ENCODE measurements at regions not wholly inside any gene's neighbourhood (a gene's known extent, or its start where the extent isn't known, plus 50 kb on each side); places are given as distances from the start of the nearest gene placed in this dataset.

GRCh38 chr5:166649676-166650075 lies 1641.8 kb upstream of the WWC1 start:
- no peak overlapping the region for H3K4me3 ChIP-seq (ENCODE audit: low read length)
- H3K9me3 ChIP-seq (ENCODE audit: low read length), result no peaks in the 10 kb centered on the region
- no peak overlapping the region for H3K27ac ChIP-seq (ENCODE audit: low read length)
- H2AFZ ChIP-seq (ENCODE audit: low read depth, low read length), result no peak overlapping the region
- H4K20me1 ChIP-seq (ENCODE audit: insufficient read depth), result no peaks in the 10 kb centered on the region
- H3K79me2 ChIP-seq (replicated peaks; ENCODE audit: insufficient read depth, low read length), result no peaks in the 10 kb centered on the region
- H3K4me2 ChIP-seq (ENCODE audit: low read length), result no peak overlapping the region
- no peaks in the 10 kb centered on the region for H3K27me3 ChIP-seq (ENCODE audit: insufficient read depth, low read depth, low read length)
- H3K36me3 ChIP-seq (ENCODE audit: insufficient read depth, low read length), result no peaks in the 10 kb centered on the region
- H3K9ac ChIP-seq (ENCODE audit: low read length), result no peak overlapping the region
- H3K9me2 ChIP-seq (ENCODE audit: insufficient read depth, low read length), result no peaks in the 10 kb centered on the region
- TF ChIP-seq CTCF (IDR thresholded peaks at IDR 0.05; ENCODE audit: poor library complexity, severe bottlenecking), result no peak
- TF ChIP-seq POLR2AphosphoS5 (IDR thresholded peaks at IDR 0.05), result no peak
- no peak for TF ChIP-seq SMC3 (conservative IDR thresholded peaks at IDR 0.05; ENCODE audit: poor library complexity)
- no peak for TF ChIP-seq EZH2 (IDR thresholded peaks at IDR 0.05; ENCODE audit: borderline replicate concordance, insufficient read depth, low read length, poor library complexity, severe bottlenecking)
- no peak for TF ChIP-seq EP300 (conservative IDR thresholded peaks at IDR 0.05; ENCODE audit: poor library complexity, severe bottlenecking)
- no peak for TF ChIP-seq MXI1 (conservative IDR thresholded peaks at IDR 0.05; ENCODE audit: poor library complexity, severe bottlenecking)
- TF ChIP-seq REST (IDR thresholded peaks at IDR 0.05; ENCODE audit: borderline replicate concordance), result no peak
- no peak for TF ChIP-seq RAD21 (conservative IDR thresholded peaks at IDR 0.05)
- no peak for TF ChIP-seq TAF1 (IDR thresholded peaks at IDR 0.05; ENCODE audit: low read depth)
- no peaks in the 10 kb centered on the region for H3F3A ChIP-seq (ENCODE audit: insufficient read depth, low read length, poor library complexity, severe bottlenecking)

GRCh38 chr5:166651234-166651633 lies 1640.2 kb upstream of the WWC1 start:
- Histone ChIP-seq H3K79me2 (replicated peaks; ENCODE audit: insufficient read depth, low read length) (no peaks in the 10 kb centered on the region), H3K27me3 (ENCODE audit: insufficient read depth, low read depth, low read length) (no peaks in the 10 kb centered on the region), H3K9ac (ENCODE audit: low read length) (no peak overlapping the region), H3K9me3 (ENCODE audit: low read length) (no peaks in the 10 kb centered on the region), H3K36me3 (ENCODE audit: insufficient read depth, low read length) (no peaks in the 10 kb centered on the region), H3K4me3 (ENCODE audit: low read length) (no peak overlapping the region), H3K27ac (ENCODE audit: low read length) (no peak overlapping the region), H2AFZ (ENCODE audit: low read depth, low read length) (no peak overlapping the region), H3F3A (ENCODE audit: insufficient read depth, low read length, poor library complexity, severe bottlenecking) (no peaks in the 10 kb centered on the region), H3K4me2 (ENCODE audit: low read length) (no peak overlapping the region), H3K9me2 (ENCODE audit: insufficient read depth, low read length) (no peaks in the 10 kb centered on the region), H4K20me1 (ENCODE audit: insufficient read depth) (no peaks in the 10 kb centered on the region)
- TF ChIP-seq EP300 (conservative IDR thresholded peaks at IDR 0.05; ENCODE audit: poor library complexity, severe bottlenecking) (no peak), POLR2AphosphoS5 (IDR thresholded peaks at IDR 0.05) (no peak), TAF1 (IDR thresholded peaks at IDR 0.05; ENCODE audit: low read depth) (no peak), CTCF (IDR thresholded peaks at IDR 0.05; ENCODE audit: poor library complexity, severe bottlenecking) (no peak), MXI1 (conservative IDR thresholded peaks at IDR 0.05; ENCODE audit: poor library complexity, severe bottlenecking) (no peak), RAD21 (conservative IDR thresholded peaks at IDR 0.05) (no peak), REST (IDR thresholded peaks at IDR 0.05; ENCODE audit: borderline replicate concordance) (no peak), SMC3 (conservative IDR thresholded peaks at IDR 0.05; ENCODE audit: poor library complexity) (no peak), EZH2 (IDR thresholded peaks at IDR 0.05; ENCODE audit: borderline replicate concordance, insufficient read depth, low read length, poor library complexity, severe bottlenecking) (no peak)
